ENCODE measurements at regions not wholly inside any gene's neighbourhood (a gene's known extent, or its start where the extent isn't known, plus 50 kb on each side); places are given as distances from the start of the nearest gene placed in this dataset.

GRCh38 chrX:790783-791360, 160.3 kb downstream of the SHOX start:
- ChIA-PET CTCF (no interaction called here), POLR2A (no interaction called here)
- TF ChIP-seq PKNOX1 (IDR thresholded peaks at IDR 0.05) (0 out of 2 replicates have a peak, but pooled peaks have one; percentile 9), ZNF384 (IDR thresholded peaks at IDR 0.05) (no peak)
- DNase-seq (ENCODE audit: extremely low spot score) = no peak

- POLR2A ChIA-PET = no interaction called here
- no peak for TF ChIP-seq HDGF (IDR thresholded peaks at IDR 0.05; ENCODE audit: borderline replicate concordance)
- TF ChIP-seq FOXK2 (IDR thresholded peaks at IDR 0.05) = no peak
- no peak for TF ChIP-seq SP1 (IDR thresholded peaks at IDR 0.05)
- TF ChIP-seq PKNOX1 (IDR thresholded peaks at IDR 0.05) = no peak
- no peak for TF ChIP-seq TARDBP (IDR thresholded peaks at IDR 0.05)
- no peak for TF ChIP-seq LEF1 (IDR thresholded peaks at IDR 0.05; ENCODE audit: borderline replicate concordance)
- no peak for TF ChIP-seq FOXM1 (IDR thresholded peaks at IDR 0.05; ENCODE audit: borderline replicate concordance)
- TF ChIP-seq ZNF384 (IDR thresholded peaks at IDR 0.05) = no peak
- CTCF ChIA-PET = no interaction called here
- no peak for DNase-seq (ENCODE audit: extremely low spot score)
These were observed 159.5 kb downstream of the SHOX start for GRCh38 chrX:790041-790506.

- no peak for DNase-seq (ENCODE audit: extremely low spot score)
- TF ChIP-seq FOXA1 (IDR thresholded peaks at IDR 0.05) = no peak
- no peak for TF ChIP-seq FOXM1 (IDR thresholded peaks at IDR 0.05; ENCODE audit: borderline replicate concordance)
- no peak for TF ChIP-seq PKNOX1 (IDR thresholded peaks at IDR 0.05)
- TF ChIP-seq ELF4 (IDR thresholded peaks at IDR 0.05) = no peak
- no peak for TF ChIP-seq HDGF (IDR thresholded peaks at IDR 0.05; ENCODE audit: borderline replicate concordance)
- TF ChIP-seq ARNT (IDR thresholded peaks at IDR 0.05) = no peak
- TF ChIP-seq SP1 (IDR thresholded peaks at IDR 0.05) = no peak
- no peak for TF ChIP-seq BHLHE40 (IDR thresholded peaks at IDR 0.05; ENCODE audit: borderline replicate concordance)
- TF ChIP-seq LEF1 (IDR thresholded peaks at IDR 0.05; ENCODE audit: borderline replicate concordance) = no peak
- TF ChIP-seq ZNF384 (IDR thresholded peaks at IDR 0.05) = no peak
- no peak for TF ChIP-seq FOXK2 (IDR thresholded peaks at IDR 0.05)
- no peak for TF ChIP-seq SUZ12 (IDR thresholded peaks at IDR 0.05)
- ChIA-PET CTCF (no interaction called here), POLR2A (no interaction called here)
These were observed 158.5 kb downstream of the SHOX start for GRCh38 chrX:789096-789495.

GRCh38 chrX:786441-786881, 155.9 kb downstream of the SHOX start:
- ChIA-PET CTCF (no interaction called here), POLR2A (no interaction called here)
- TF ChIP-seq HDGF (IDR thresholded peaks at IDR 0.05; ENCODE audit: borderline replicate concordance) (no peak), FOXM1 (IDR thresholded peaks at IDR 0.05; ENCODE audit: borderline replicate concordance) (no peak), PKNOX1 (IDR thresholded peaks at IDR 0.05) (no peak), LEF1 (IDR thresholded peaks at IDR 0.05; ENCODE audit: borderline replicate concordance) (no peak), SP1 (IDR thresholded peaks at IDR 0.05) (no peak), FOXA1 (IDR thresholded peaks at IDR 0.05) (no peak), NFRKB (IDR thresholded peaks at IDR 0.05) (no peak), ZNF384 (IDR thresholded peaks at IDR 0.05) (no peak), ARNT (IDR thresholded peaks at IDR 0.05) (no peak), L3MBTL2 (conservative IDR thresholded peaks at IDR 0.05) (no peak)
- DNase-seq (ENCODE audit: extremely low spot score) = no peak

GRCh38 chrX:784829-785228, 154.2 kb downstream of the SHOX start:
- no peak for DNase-seq (ENCODE audit: extremely low spot score)
- ChIA-PET CTCF (no interaction called here), POLR2A (no interaction called here)
- TF ChIP-seq NFRKB (IDR thresholded peaks at IDR 0.05) (no peak), SUZ12 (IDR thresholded peaks at IDR 0.05) (no peak), CTBP1 (IDR thresholded peaks at IDR 0.05; ENCODE audit: borderline replicate concordance) (no peak), BHLHE40 (IDR thresholded peaks at IDR 0.05; ENCODE audit: borderline replicate concordance) (no peak), SP1 (IDR thresholded peaks at IDR 0.05) (no peak), TARDBP (IDR thresholded peaks at IDR 0.05) (no peak), ELF4 (IDR thresholded peaks at IDR 0.05) (no peak), LEF1 (IDR thresholded peaks at IDR 0.05; ENCODE audit: borderline replicate concordance) (no peak), PKNOX1 (IDR thresholded peaks at IDR 0.05) (no peak), FOXM1 (IDR thresholded peaks at IDR 0.05; ENCODE audit: borderline replicate concordance) (no peak), L3MBTL2 (conservative IDR thresholded peaks at IDR 0.05) (no peak)
